ENCODE measurements at regions not wholly inside any gene's neighbourhood (a gene's known extent, or its start where the extent isn't known, plus 50 kb on each side); places are given as distances from the start of the nearest gene placed in this dataset.

GRCh38 chr5:158139161-158139560, 280.2 kb upstream of the CLINT1 start:
- no peak overlapping the region for H2AFZ ChIP-seq (ENCODE audit: low read length)

GRCh38 chr5:158135682-158136179, 276.8 kb upstream of the CLINT1 start:
- no peaks in the 10 kb centered on the region for H3K36me3 ChIP-seq (ENCODE audit: insufficient read depth, low read length)
- H3K9me3 ChIP-seq (ENCODE audit: low read length): no peaks in the 10 kb centered on the region
- no peaks in the 10 kb centered on the region for H3K9me2 ChIP-seq (ENCODE audit: low read depth, low read length)
- H3K9ac ChIP-seq (ENCODE audit: low read length): no peak overlapping the region
- H2AFZ ChIP-seq (ENCODE audit: low read length): no peak overlapping the region
- H3K4me3 ChIP-seq (ENCODE audit: low read depth, low read length, poor library complexity, severe bottlenecking): no peak overlapping the region
- H3K27ac ChIP-seq (ENCODE audit: low read depth, low read length, poor library complexity, severe bottlenecking): no peak overlapping the region
- TF ChIP-seq CTCF (IDR thresholded peaks at IDR 0.05; ENCODE audit: low read length) (no peak), EZH2 (IDR thresholded peaks at IDR 0.05; ENCODE audit: borderline replicate concordance, low read length) (no peak)
- no peaks in the 10 kb centered on the region for H3K4me1 ChIP-seq (ENCODE audit: insufficient read depth, low read length, severe bottlenecking)
- H4K20me1 ChIP-seq (ENCODE audit: insufficient read depth, low read length): no peaks in the 10 kb centered on the region
- no peaks in the 10 kb centered on the region for H3K79me2 ChIP-seq (ENCODE audit: insufficient read depth, low read length)
- H3F3A ChIP-seq (ENCODE audit: insufficient read depth, low read length): no peaks in the 10 kb centered on the region
- no peak overlapping the region for H3K4me2 ChIP-seq (ENCODE audit: low read length)
- no peaks in the 10 kb centered on the region for H3K27me3 ChIP-seq (ENCODE audit: insufficient read depth, low read length)

More at GRCh38 chr5:158139161-158139560, 280.2 kb upstream of the CLINT1 start:
- no peak overlapping the region for H3K9ac ChIP-seq (ENCODE audit: low read length)
- no peaks in the 10 kb centered on the region for H4K20me1 ChIP-seq (ENCODE audit: insufficient read depth, low read length)
- H3F3A ChIP-seq (ENCODE audit: insufficient read depth, low read length): no peaks in the 10 kb centered on the region
- no peak for TF ChIP-seq CTCF (IDR thresholded peaks at IDR 0.05; ENCODE audit: low read length)
- no peak for TF ChIP-seq EZH2 (IDR thresholded peaks at IDR 0.05; ENCODE audit: borderline replicate concordance, low read length)
- no peak overlapping the region for H3K27ac ChIP-seq (ENCODE audit: low read depth, low read length, poor library complexity, severe bottlenecking)
- no peak overlapping the region for H3K4me2 ChIP-seq (ENCODE audit: low read length)
- H3K79me2 ChIP-seq (ENCODE audit: insufficient read depth, low read length): no peaks in the 10 kb centered on the region
- H3K36me3 ChIP-seq (ENCODE audit: insufficient read depth, low read length): no peaks in the 10 kb centered on the region
- no peaks in the 10 kb centered on the region for H3K9me3 ChIP-seq (ENCODE audit: low read length)
- H3K27me3 ChIP-seq (ENCODE audit: insufficient read depth, low read length): no peaks in the 10 kb centered on the region
- no peak overlapping the region for H3K4me3 ChIP-seq (ENCODE audit: low read depth, low read length, poor library complexity, severe bottlenecking)
- H3K9me2 ChIP-seq (ENCODE audit: low read depth, low read length): no peaks in the 10 kb centered on the region
- no peaks in the 10 kb centered on the region for H3K4me1 ChIP-seq (ENCODE audit: insufficient read depth, low read length, severe bottlenecking)

GRCh38 chr5:158133369-158133768, 274.4 kb upstream of the CLINT1 start:
- Histone ChIP-seq H3K9me2 (ENCODE audit: low read depth, low read length) (no peaks in the 10 kb centered on the region), H2AFZ (ENCODE audit: low read length) (no peak overlapping the region), H3K27ac (ENCODE audit: low read depth, low read length, poor library complexity, severe bottlenecking) (no peak overlapping the region), H3K9ac (ENCODE audit: low read length) (no peak overlapping the region), H3K36me3 (ENCODE audit: insufficient read depth, low read length) (no peaks in the 10 kb centered on the region), H3K4me2 (ENCODE audit: low read length) (no peak overlapping the region), H3K79me2 (ENCODE audit: insufficient read depth, low read length) (no peaks in the 10 kb centered on the region), H3K4me3 (ENCODE audit: low read depth, low read length, poor library complexity, severe bottlenecking) (no peak overlapping the region), H3K9me3 (ENCODE audit: low read length) (no peaks in the 10 kb centered on the region), H3F3A (ENCODE audit: insufficient read depth, low read length) (no peaks in the 10 kb centered on the region), H3K27me3 (ENCODE audit: insufficient read depth, low read length) (no peaks in the 10 kb centered on the region), H4K20me1 (ENCODE audit: insufficient read depth, low read length) (no peaks in the 10 kb centered on the region), H3K4me1 (ENCODE audit: insufficient read depth, low read length, severe bottlenecking) (no peaks in the 10 kb centered on the region)
- no peak for TF ChIP-seq EZH2 (IDR thresholded peaks at IDR 0.05; ENCODE audit: borderline replicate concordance, low read length)
- no peak for TF ChIP-seq CTCF (IDR thresholded peaks at IDR 0.05; ENCODE audit: low read length)
